ENCODE measurements at regions not wholly inside any gene's neighbourhood (a gene's known extent, or its start where the extent isn't known, plus 50 kb on each side); places are given as distances from the start of the nearest gene placed in this dataset.

DNA sequence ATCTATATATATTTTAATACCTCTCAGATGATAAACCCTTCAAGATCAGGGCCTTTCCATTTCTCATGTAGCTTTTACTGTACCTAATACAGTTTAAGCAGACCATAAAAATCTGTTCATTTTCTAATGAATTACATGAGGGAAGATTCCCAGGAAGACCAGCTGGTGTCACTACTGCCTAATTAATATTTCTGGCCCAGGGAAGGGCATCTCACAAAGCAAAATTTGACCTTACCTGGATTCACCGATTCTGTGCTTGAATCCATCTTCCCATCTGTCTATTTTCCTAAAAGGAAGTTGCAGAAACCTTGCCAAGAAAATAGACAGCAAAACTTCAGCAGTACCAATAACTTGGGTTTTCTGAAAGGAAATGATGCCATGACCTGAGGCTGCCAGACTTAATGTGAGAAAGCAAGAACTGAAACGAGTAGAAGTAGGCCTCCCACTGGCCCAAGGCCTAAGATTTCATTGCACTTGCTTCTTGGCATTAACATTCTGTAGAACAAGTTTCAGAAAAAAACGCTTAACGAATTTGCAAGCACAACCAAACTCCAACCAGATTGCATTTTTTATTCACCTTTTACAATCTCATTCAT is 83.0 kb upstream of the GLIS3 start:
- Histone ChIP-seq H3F3A (ENCODE audit: insufficient read depth) (no peaks in the 10 kb centered on the region), H3K9ac (ENCODE audit: low read length) (no peak overlapping the region), H3K27ac (ENCODE audit: low read depth, low read length) (no peak overlapping the region), H3K9me2 (replicated peaks; ENCODE audit: insufficient read depth, low read length) (no peaks in the 10 kb centered on the region), H2AFZ (ENCODE audit: low read depth, low read length, severe bottlenecking) (no peak overlapping the region), H3K36me3 (ENCODE audit: low read length) (no peaks in the 10 kb centered on the region), H4K20me1 (ENCODE audit: low read depth, low read length) (no peaks in the 10 kb centered on the region), H3K4me2 (ENCODE audit: low read depth, low read length, poor library complexity, severe bottlenecking) (no peak overlapping the region), H3K4me3 (ENCODE audit: insufficient read depth, low read length, poor library complexity, severe bottlenecking) (no peak overlapping the region), H3K79me2 (ENCODE audit: insufficient read depth, low read length) (no peaks in the 10 kb centered on the region), H3K27me3 (ENCODE audit: low read length) (no peaks in the 10 kb centered on the region), H3K9me3 (ENCODE audit: insufficient read depth, low read length) (no peaks in the 10 kb centered on the region)
- TF ChIP-seq CTCF (IDR thresholded peaks at IDR 0.05; ENCODE audit: insufficient read depth, low read length, poor library complexity, severe bottlenecking) (peak; percentile 36), EZH2phosphoT487 (conservative IDR thresholded peaks at IDR 0.05; ENCODE audit: low read length) (no peak)

DNA sequence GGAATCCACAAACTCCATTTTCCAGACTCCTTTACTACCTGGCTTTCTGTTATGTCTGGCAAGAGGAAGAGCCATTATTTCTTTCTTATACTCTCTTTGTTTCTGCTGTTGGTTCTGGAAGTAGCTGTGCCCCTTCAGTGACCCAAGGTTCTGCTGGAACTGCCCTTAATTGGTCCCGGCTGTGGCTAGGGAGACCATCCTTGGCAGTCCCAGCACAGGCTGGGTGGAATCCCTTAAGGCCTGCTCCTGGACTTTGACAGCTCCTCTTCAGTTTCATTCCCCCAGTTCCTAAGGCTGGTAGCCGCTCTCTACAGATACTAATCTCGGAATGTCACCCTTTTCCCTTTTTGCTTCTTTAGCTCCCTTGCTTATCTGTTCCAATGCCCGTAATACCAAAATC is 81.9 kb upstream of the GLIS3 start:
- no peak overlapping the region for H3K9ac ChIP-seq (ENCODE audit: low read length)
- no peaks in the 10 kb centered on the region for H3K9me2 ChIP-seq (replicated peaks; ENCODE audit: insufficient read depth, low read length)
- H4K20me1 ChIP-seq (ENCODE audit: low read depth, low read length): no peaks in the 10 kb centered on the region
- H3K4me3 ChIP-seq (ENCODE audit: insufficient read depth, low read length, poor library complexity, severe bottlenecking): no peak overlapping the region
- no peaks in the 10 kb centered on the region for H3K79me2 ChIP-seq (ENCODE audit: insufficient read depth, low read length)
- H3K27me3 ChIP-seq (ENCODE audit: low read length): no peaks in the 10 kb centered on the region
- H3K9me3 ChIP-seq (ENCODE audit: insufficient read depth, low read length): no peaks in the 10 kb centered on the region
- H3K36me3 ChIP-seq (ENCODE audit: low read length): no peaks in the 10 kb centered on the region
- H2AFZ ChIP-seq (ENCODE audit: low read depth, low read length, severe bottlenecking): no peak overlapping the region
- H3F3A ChIP-seq (ENCODE audit: insufficient read depth): no peaks in the 10 kb centered on the region
- TF ChIP-seq CTCF (IDR thresholded peaks at IDR 0.05; ENCODE audit: insufficient read depth, low read length, poor library complexity, severe bottlenecking) (no peak), EZH2phosphoT487 (conservative IDR thresholded peaks at IDR 0.05; ENCODE audit: low read length) (no peak)
- no peak overlapping the region for H3K4me2 ChIP-seq (ENCODE audit: low read depth, low read length, poor library complexity, severe bottlenecking)
- no peak overlapping the region for H3K27ac ChIP-seq (ENCODE audit: low read depth, low read length)

DNA sequence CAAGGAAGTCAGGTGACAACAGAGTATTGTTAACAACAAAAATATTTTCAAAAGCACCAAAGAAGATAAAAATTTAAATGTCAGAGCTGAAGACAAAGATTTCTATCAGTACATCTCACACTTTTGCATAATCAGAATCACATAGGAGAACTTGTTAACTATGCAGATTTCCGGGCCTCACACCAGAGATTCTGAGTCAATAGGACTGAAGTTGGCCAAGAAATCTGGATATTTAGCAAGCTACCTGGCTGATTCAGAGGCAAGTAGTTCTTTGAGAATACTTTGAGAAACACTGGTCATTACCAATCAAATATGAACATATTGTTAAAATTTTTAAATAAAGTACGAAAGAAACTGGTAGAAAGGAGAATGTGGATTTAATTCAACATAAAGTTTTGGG is 80.5 kb upstream of the GLIS3 start:
- no peaks in the 10 kb centered on the region for H4K20me1 ChIP-seq (ENCODE audit: low read depth, low read length)
- H3K27me3 ChIP-seq (ENCODE audit: low read length): no peaks in the 10 kb centered on the region
- H3K9ac ChIP-seq (ENCODE audit: low read length): no peak overlapping the region
- no peaks in the 10 kb centered on the region for H3K36me3 ChIP-seq (ENCODE audit: low read length)
- H3K79me2 ChIP-seq (ENCODE audit: insufficient read depth, low read length): no peaks in the 10 kb centered on the region
- no peaks in the 10 kb centered on the region for H3K9me3 ChIP-seq (ENCODE audit: insufficient read depth, low read length)
- H3F3A ChIP-seq (ENCODE audit: insufficient read depth): no peaks in the 10 kb centered on the region
- H3K4me2 ChIP-seq (ENCODE audit: low read depth, low read length, poor library complexity, severe bottlenecking): no peak overlapping the region
- H3K9me2 ChIP-seq (replicated peaks; ENCODE audit: insufficient read depth, low read length): no peaks in the 10 kb centered on the region
- H2AFZ ChIP-seq (ENCODE audit: low read depth, low read length, severe bottlenecking): no peak overlapping the region
- TF ChIP-seq EZH2phosphoT487 (conservative IDR thresholded peaks at IDR 0.05; ENCODE audit: low read length): no peak
- TF ChIP-seq CTCF (IDR thresholded peaks at IDR 0.05; ENCODE audit: insufficient read depth, low read length, poor library complexity, severe bottlenecking): no peak
- H3K27ac ChIP-seq (ENCODE audit: low read depth, low read length): no peak overlapping the region
- H3K4me3 ChIP-seq (ENCODE audit: insufficient read depth, low read length, poor library complexity, severe bottlenecking): no peak overlapping the region
